NCI-H2196 (cell line): ENCODE measurements at regions not wholly inside any gene's neighbourhood (a gene's known extent, or its start where the extent isn't known, plus 50 kb on each side); places are given as distances from the start of the nearest gene placed in this dataset.

Experiments used
- DNase-seq: peaks from one replicate; lab custom pipeline; 2025; ENCODE audit not compliant: unreplicated experiment; lab: John Stamatoyannopoulos, UW

DNA sequence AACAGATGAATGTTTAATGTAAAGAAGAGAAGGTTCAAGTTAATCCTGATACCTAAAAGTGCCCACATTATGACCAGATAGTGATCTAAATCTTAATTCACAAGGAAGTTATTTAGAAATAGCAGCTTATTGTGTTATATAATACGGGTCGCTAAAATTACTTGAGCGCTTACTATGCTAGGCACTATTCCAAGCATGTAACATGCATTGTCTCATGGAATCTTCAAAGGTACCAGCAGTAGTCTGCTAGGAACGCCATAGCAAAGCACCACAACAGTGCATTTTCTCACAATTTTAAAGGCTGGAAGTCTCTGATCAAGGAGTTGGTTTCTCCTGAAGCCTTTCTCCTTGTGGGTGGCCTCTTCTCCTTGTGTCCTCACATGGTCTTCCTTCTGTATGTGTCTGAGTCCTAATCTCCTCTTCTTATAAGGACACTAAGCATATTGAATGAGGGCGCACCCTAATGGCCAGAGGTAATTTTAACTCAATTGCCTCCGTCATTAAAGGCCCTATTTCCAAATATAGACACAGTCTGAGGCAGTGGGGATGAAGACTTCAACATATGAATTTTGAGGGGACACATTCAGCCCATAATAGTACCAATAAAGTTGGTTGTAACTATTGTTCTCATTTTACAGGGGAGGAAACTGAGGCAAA is 118.4 kb downstream of the LRRC30 start:
- DNase-seq, result no peak

DNA sequence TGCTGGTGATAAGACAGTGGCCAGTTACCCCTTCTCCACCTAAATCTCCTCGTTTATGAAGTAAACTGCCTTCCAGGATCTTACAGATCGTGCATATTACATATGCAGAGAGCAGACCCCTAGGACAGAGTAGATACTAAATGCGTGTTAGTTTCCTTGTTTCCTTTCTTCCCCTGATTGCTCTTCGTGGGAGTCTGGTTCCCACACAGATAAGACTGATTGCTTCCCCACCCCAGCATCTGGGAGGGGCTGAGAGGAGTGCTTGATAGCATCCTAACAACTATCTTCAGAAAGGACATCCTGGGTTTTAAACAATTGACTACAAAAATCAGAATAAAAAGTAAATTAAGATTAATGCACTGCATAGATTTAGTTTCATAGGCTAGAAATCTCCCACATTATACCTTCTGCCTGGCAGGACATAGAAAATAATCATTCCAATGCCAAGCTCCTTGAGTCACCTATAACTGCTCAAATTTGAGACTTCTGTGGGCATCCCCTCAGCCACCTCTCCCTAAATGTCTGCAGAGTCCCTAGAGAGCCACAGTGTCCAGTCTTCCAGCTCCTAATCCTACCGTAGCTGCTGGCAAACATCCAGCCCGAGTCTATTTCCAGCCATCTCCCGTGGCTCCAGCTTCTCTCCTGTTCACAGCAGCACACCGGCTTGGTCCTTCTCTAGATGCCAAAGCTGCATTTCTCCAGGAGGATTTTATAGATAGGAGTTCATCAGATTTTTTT is 128.3 kb downstream of the LRRC30 start:
- DNase-seq, result no peak

DNA sequence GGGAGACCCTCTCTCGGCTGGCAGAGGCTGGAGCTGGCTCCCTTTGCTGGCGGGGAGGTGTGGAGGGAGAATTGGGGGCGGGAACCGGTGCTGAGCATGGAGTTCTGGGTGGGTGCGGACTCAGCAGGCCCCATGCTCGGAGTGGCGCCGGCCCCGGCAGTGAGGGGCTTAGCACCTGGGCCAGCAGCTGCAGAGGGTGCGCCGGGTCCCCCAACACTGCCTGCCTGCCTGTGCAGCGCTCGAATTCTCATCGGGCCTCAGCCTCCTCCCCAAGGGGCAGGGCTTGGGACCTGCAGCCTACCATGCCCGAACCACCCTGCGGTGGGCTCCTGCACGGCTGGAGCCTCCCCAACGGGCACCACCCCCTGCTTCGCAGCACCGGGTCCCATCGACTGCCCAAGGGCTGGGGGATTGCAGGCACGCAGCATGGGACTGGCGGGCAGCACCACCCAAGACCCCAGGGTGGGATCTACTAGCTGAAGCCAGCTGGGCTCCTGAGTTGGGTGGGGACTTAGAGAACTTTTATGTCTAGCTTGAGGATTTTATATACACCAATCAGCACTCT is 129.8 kb downstream of the LRRC30 start:
- no peak for DNase-seq

DNA sequence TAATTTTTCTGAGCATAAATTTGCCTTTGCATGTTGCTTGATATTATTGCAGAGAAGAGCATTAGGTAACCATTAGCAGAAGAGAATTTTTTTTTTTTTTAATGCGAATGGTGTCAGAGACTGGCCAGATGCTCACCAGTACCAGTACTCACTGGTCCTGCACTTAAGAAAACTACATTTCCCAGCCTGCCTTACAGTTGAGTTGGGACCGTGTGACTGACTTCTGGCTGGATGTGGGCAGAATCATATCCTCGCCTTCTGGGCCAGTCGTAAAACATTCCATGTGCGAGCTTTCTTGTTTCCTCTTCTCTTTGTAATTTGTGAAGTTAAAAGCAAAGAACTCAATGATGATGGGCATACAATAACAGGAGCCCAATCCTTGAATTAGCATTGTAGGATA is 132.4 kb downstream of the LRRC30 start:
- no peak for DNase-seq

DNA sequence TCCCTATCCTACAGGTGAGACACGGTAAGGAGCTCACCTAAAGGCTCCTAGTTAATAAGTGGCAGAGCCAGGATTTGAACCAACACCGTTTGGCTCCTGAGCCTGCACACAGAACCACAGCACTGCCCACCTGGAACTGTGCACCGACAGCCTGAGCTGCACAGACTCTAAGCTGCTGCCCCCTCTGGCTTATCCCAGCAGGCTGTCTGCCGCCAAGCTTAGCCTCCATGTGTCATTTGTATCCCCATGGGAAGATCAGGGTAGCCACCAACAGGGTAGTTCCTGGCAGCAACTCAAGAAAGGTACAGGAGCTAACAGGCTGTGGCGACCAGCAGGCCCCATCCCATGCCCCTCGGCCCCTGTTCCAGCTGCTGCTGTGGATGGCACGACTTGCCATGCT is 135.7 kb downstream of the LRRC30 start:
- DNase-seq, result no peak

DNA sequence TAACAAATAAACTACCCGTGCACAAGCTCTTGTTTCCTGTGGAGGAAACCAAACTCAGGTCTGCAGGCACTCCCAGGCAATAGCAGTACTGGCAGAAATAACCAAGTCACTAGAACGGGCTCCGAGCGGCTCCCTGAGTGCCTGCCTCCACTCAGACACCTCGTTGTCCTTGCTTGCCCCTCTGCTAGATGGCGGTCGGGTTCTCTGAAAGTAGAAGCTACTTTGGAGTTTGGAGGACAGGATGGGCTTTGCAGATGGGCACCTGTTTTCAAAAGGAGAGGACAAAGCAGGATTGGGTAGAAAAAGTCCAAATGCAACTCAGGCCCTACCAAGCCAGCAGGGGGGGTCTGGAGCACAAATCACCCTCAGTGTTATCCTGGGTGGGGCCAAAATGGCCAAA is 136.4 kb downstream of the LRRC30 start:
- no peak for DNase-seq

DNA sequence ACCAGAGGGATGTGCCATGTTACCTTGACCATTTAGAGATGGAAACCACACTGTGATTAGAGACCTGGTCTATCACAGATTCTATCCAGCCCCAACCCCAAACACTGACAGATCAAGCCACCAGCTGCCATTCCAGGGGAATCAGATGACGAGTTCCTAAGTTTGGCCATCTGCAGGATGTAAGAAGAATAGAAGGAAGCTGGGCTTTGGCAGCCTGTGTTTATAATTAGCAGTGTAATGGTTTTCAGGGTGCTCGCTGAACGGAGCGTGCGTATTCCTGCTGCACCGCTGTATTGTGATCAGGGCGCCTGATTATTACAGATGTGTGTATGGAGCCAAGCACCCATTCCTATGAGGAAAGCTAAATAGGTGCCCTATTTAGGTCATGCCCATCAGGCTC is 138.1 kb downstream of the LRRC30 start:
- no peak for DNase-seq

DNA sequence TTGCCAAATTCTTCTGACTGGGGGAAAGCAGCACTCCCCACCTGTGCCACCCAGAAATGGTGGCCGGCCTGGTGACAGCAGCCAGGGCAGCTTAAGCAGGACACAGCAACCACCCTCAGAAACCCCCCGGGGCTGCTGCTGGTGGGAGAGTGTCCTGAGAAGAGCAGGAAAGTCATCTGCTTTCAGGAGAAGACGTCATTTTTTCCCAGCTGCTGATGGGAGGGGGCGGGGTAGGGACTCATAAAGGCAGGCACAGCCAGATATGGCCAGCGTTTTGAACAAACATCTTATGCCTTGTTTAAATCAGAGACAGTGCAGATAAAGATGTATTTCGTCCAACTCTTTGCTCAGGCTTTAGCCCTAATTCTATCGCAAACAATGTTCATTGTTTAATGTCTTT is 139.5 kb downstream of the LRRC30 start:
- no peak for DNase-seq

DNA sequence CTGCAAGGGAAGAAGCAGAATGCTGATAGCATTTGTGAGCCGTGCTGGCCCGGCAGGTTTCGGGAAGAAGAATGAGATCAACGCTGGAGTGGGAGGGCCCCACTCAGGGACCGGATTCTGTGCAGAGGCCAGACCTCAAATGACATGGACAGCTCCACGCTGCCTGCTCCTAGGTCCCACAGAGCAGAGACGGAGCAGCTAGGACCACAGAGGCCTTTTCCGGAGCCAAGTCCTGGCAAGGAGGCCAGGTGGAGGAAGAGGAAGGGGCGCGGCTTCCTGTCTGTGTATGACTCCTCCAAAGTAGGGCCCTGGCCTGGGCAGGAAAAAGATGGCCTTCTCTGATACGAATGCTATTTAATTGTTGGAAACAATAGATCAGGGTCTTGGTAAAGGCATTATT is 139.9 kb downstream of the LRRC30 start:
- no peak for DNase-seq

DNA sequence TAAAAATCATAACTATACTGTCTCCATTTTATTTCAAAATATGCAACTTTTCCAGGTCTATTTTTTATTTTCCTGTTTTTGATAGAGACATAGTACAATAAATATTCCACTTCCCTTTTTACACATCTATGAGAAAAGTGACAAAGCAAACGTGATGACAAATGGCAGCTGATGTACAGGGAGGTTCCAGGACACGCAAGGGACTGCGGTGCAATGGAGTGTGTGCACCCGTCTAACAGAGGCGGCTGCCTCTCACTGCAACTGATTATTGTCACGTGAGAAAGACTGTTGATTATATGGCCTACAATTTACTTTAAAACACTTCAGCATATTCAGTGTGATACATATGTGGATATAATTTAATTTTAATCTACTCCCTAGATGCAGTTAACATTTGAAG is 142.6 kb downstream of the LRRC30 start:
- DNase-seq, result no peak

DNA sequence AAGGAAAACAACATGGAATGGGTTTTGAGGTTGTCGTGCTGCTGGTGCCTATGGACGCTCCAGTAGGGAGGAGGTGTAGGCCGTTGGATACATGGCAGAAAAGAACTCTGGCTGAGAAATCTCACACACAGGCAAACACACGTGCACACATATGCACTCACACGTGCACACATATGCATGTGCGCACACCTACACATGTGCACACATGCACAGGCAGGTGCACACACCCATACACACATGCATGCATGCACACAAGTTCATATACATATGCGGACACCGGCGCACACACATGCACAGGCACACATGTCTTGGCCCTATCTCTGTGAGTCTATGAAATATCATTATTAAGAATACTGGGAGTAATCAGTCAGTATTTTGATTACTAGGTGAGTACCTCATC is 150.4 kb downstream of the LRRC30 start:
- no peak for DNase-seq

DNA sequence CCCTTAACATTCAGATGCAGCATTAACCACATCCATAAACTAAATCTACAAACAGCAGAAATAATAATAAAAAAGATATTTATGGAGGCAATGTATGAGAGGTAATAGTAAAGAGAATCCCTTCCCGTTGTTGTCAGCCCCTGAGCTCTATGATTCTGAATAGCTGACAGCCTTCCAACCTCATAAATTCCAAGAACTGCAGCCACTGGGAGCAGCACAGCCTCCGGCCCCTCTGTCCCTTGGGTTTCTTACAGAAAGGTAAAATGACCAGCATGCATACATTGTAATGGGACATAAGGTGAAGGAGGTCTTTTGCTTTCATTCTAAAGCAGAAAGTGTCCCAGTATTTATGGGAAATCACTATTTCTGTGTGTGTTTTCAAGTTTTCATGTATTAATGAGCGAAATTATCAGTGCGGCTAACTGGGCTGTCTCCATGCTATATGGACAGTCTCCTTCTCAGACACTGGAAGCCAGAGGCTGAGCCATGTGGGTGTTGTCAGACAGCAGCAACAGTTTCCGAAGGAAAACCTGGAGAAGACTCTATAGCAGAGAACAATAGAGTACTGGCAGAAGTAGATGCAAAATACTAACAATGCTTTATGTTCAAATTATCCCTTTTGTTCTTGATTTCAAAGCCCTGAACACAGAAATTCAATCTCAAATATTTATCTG is 151.6 kb downstream of the LRRC30 start:
- no peak for DNase-seq

DNA sequence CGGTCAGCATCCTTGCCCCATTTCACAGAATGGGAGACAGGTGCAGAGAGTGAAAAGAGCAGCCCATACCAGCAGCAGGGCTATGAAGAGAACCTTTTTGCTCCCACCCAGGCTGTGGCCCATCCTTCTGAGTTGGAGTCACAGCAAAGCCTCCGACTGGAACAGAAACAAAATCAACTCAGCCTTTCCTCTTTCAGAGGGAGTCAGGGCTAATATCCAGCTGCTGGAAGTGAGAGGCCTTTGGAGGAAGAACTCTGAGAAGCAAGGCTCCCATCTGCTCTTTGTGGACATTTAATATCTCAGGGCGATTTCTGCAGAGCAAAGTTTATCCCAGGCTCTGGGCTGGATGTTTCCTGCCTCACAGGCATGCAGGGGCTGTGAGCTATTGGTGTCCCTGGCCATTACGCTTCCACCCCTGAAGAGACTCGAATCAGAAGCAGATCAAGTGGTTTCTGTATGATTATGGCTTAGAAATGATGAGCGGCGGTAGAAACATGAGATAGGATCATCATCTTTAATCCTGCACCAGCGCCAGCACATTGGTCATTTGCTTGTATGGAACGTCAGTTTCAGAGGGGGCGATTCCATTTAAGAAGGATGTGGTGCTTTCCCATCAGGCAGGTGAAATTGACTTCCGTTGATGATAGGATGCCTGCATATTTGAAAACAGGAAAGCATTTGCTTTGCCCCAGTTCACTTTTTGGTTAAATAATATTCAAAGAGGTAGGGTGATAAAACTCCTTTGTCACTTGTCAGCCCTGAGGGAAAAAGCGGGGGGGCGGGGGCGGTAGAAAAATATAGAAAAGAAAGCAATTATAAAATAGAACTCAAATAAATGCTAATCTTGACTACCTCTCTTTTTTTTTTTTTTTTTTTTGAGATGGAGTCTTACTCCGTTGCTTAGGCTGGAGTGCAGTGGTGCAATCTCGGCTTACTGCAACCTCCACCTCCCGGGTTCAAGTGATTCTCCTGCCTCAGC is 152.4 kb downstream of the LRRC30 start:
- no peak for DNase-seq

DNA sequence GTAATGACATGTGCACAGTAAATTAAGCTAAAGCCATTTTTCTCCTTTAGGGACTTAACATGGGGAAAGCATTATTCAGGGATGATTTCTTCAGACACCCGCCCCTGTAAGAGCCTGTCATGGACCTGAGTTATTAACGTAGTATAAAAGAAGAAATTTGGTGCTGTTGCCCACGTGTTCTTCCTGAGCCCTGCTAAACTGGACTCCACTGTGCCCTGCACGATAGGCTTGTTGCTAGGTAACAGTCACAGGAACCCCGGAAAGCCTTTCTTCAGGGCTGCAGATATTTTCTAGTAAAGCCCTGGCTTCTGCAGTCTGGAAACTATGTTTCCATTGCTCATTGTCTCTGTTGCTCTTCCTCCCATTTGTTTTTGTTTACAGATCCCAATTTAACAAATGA is 157.9 kb downstream of the LRRC30 start:
- DNase-seq, result no peak

DNA sequence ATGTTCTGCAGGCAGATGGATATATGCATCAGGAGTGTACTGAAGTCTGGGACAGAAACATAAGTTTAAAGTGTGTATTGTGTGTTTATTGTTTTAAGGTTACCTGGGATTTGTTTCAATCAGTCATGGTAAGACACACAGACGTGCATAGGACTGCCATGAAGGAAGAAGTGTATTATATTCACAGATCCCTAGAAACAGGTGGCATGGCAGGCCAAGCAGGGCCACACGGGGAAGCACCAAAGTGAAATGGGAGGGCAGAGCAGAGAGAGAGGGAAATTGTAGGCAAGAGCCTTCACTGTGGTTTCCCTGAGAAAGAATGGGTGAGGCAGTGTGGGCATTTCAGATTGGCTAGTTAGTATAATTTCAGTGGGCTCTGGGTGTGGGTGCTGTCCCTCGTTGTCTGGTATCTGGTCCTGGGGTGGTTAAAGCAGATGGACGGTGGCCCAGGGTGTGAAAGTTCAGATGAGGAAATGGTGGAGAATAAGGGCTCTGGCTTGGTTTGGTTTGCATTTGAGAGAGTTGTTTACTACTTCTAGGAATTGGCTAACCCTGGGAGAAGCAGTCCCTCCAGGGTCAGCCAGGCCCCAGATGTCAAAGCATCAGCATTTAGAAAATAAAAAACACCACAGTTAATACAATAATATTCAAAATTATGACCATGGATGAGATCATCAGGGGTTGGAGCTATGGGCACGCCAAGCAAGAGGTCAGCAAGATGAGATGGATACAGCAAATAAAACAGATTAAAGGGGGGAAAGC is 160.0 kb downstream of the LRRC30 start:
- no peak for DNase-seq

DNA sequence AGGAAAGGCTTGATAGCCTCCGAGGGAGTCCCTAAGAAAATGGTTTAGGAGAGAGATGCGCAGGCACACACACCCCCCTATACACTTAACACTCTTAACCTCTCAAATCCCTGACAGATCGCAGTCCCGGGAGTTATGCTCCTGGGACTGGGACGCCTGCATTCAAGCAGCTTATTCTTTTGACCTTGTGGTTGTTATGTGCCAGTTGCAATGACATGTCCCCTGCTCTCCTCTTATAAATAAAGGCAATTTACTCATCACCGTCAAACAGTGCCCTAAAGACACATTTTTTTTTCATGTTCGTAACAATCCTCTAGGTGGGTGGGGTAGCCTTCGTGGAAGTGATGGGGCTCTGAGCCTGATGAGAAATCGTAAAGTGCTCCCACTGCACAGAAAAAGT is 162.2 kb downstream of the LRRC30 start:
- no peak for DNase-seq

DNA sequence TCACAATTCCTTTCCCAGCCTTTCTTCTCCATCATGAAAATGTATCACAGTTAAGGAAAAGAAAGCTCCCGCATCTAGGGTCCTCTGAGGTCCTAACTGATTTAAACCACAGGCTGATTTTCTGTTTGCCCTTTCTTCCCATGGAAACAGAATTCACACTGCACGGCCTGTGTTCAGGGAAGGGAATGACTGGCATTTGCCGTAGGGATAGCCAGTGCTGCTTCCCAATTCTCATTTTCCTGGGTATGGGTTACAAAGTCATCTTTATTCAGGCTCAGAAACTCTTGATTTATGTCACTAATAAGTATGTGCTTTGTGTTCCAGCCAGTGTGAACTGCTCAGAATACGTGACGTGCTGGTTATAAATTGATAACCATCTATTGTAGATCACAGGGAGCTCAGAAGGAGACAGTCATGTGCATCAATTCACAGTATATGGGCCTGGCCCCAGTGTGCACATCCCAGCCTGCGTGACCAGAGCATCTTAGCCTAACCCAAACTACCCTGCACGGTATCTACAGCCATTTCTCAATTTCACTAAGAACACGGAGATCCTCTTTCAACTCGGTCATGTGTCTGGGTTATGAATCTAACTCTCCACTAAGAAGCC is 163.3 kb downstream of the LRRC30 start:
- no peak for DNase-seq

DNA sequence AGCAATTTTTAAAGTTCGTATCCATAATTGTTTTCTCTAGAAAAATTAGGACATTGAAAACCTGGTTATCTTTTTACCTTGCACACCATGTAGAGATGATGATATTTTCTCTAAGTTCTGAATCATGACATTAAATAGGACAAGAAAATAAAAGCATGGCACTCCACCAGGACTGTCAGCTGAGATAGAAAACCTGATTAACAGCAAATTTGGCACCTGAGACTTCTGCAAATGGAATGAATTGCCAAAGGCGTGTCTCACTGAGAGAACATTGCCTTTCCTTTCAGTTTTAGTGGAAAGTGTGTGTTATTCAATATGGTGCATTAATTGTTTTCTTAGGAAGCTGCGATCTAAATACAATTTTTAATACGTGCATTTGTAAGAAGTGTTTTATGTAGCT is 164.7 kb downstream of the LRRC30 start:
- DNase-seq, result no peak

DNA sequence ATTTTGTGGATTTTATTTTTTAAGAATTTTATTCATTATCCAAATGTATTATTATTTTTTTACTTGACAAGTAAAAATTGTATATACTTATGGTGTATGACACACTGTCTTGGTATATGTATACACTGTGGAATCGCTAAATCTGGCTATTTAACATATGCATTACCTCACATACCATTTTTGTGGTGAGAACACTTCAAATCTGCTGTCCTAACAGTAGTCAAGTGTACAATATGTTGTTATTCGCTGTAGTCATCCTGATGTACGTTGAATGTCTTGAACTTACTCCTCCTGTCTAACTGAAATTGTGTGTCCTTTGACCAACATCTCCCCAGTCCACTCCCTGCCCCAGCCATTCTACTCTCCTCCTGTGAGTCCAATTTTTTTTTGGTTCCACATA is 153.2 kb upstream of the PTPRM start:
- no peak for DNase-seq

DNA sequence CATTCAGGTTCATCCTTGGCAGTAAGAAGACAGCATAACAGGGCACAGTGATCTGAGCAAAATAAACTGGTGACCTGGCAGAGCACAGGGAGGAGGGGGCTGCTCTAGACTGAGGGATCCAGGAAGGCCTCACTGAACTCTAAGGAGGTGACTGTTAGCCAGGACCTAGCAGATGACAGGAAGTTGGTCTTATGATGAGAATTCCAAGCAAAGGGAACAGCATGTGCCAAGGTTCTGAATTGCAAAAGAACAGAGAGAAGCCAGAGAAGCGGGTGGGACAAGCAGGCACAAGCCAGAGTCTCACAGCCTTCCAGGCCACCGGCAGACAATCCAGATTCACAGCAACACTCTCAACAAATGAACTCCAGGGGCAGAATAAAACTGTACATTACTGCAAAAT is 152.7 kb upstream of the PTPRM start:
- no peak for DNase-seq
